Stimulated activated CD4-positive, alpha-beta T cell treated with anti-CD3 and anti-CD28 coated beads, TNF-alpha, amount 100 ng/mL, for 24 hours (primary cell): ENCODE measurements at regions not wholly inside any gene's neighbourhood (a gene's known extent, or its start where the extent isn't known, plus 50 kb on each side); places are given as distances from the start of the nearest gene placed in this dataset.

Source experiments
- DNase-seq, 3 experiments: peaks; one replicate each; pipeline ENCODE4 v3.0.0-alpha.2; 2020; ENCODE audit warnings: low read depth in 3 of 3

- DNase-seq, result no peak
Measured at GRCh38 chr2:16334886-16335603, 330.6 kb downstream of the CYRIA start.

DNA sequence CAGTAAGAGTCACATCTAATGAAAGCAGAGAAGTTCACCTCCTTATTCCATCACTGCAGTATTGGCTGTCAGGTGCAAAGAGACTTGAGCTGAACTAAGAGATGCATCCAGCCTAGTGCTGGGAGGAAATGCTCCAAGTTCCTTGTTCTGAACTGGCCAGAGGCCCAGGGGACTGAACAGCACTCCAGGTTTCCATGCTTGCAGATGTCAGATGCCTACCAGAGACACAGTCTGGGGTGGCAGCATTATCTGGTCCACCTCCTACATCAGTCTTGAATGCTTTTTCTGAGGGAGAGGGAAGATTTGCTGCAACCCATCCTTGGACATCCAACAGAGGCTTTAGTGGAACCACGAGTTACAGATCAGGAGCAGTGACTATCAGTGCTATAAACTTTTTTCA, 331.3 kb downstream of the CYRIA start:
- DNase-seq, result no peak

DNA sequence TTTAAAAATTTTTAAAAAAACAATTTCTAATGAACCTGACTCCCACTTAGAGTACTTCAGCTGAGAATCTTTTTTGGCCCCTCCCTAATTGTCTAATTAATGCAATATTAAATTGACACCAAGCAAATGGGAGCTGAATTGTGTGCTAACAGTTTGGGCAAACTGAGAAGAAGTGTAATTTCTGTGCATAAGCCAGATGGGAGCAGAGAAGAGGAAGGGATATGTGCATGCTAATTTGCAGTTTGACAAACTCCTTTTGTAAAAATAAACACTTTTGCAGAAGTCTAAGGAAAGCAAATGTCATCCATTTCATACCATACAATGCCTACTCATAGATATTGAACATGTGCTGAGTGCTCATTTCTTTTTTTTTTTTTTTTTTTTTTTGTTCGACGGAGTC, 332.0 kb downstream of the CYRIA start:
- no peak for DNase-seq

- no peak for DNase-seq
Measured at GRCh38 chr2:16332681-16333557, 332.7 kb downstream of the CYRIA start.

GRCh38 chr2:16331772-16332171, 333.9 kb downstream of the CYRIA start:
- no peak for DNase-seq

GRCh38 chr2:16330982-16331381, 334.7 kb downstream of the CYRIA start:
- DNase-seq, result no peak

- DNase-seq, result no peak
Measured at GRCh38 chr2:16330571-16330970, 335.1 kb downstream of the CYRIA start.

GRCh38 chr2:16330012-16330411, 335.6 kb downstream of the CYRIA start:
- no peak for DNase-seq

DNA sequence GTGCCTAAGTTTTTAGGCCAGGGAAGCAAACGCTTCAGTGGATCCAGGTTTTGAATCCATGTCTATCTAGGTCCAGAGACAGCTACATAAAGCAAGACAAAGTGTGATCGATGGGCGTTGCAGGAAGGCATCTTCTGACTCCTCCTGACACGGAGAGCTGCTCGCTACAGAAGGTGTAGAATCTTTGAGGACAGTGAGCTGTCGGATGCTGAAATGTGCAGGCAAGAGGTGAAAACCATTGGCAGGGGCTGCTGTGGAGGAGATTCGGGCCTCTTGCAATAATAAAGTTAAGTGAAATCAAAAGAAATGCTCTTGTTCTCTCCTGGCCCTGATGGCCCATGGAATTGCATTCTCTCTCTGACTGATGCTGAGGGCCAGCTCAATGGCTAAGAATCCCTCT, 336.2 kb downstream of the CYRIA start:
- no peak for DNase-seq

- DNase-seq, result no peak
Measured at GRCh38 chr2:16328521-16329190, 337.0 kb downstream of the CYRIA start.

DNA sequence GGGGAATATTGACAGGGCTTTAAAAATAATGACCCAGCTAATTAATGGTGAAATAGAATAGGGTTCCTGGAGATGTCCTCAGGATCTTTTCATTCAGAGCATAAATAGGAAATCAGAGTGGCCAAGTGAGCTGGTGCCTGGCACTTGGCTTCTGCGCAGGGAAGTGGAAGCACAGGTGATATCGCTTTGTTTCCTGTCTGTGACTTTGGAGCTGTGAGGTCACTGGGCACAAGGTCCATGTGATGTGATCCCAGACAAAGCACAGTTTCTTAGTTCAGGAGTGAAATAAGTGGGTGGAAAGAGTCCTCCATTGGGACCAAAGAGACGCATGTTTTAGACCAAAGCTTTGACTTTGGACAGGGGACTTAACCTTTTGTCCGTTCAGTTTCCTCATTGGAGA, 338.3 kb downstream of the CYRIA start:
- DNase-seq, result no peak

DNA sequence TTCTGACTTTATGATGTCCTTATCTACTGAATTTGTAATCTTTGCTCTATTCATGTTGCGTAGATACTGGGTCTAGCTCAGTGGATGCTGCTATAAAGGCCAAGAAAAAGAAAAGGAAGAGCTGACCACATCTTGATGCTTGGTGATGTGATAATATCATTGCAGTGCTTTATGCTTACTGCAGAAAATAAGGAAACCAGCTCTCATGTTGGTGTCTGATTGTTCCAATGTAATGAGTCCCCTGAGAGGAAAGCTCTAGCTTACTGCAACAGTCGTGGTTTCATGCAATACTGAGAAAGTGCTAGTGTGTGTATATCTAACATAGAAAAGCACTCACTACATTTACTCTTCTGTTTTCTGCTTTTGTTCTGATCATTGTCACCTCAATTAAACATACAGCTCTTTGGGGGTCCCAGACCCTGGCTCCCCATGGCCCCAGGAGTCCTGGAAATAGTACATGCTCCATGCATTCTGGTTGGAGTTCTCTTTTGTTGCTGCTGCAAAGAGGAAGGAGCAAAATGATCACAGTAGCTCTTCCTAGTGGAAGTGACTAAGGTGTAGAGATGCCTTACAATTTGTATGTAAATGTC, 338.8 kb downstream of the CYRIA start:
- no peak for DNase-seq

DNA sequence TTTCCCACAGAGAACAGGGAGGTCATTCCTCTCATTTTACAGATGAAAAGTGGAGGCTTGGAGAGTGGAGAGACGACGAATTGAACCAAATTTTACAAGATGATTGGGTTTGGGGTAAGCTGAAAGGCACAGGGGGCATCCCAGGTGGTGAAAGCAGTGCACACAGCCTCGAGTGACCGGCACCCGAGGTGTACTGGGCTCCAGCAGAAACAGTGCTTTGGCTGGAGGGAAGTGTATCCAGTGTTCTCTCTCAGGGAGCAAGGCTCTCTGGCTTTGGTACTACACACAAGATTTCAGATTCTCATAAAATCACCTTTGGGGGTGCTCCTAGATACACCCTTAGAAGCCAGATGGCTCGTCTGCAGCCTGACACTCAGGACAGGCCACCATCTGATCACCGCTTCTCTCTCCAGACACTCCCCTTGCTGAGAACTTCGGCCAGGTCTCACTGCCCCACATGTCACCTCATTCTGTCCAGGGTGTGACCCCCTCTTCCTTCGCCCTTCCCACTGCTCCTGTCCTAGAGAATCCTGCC, 339.6 kb downstream of the CYRIA start:
- no peak for DNase-seq

GRCh38 chr2:16325016-16325975, 340.3 kb downstream of the CYRIA start:
- DNase-seq, result no peak

- DNase-seq, result no peak
Measured at GRCh38 chr2:16324544-16324937, 341.1 kb downstream of the CYRIA start.

DNA sequence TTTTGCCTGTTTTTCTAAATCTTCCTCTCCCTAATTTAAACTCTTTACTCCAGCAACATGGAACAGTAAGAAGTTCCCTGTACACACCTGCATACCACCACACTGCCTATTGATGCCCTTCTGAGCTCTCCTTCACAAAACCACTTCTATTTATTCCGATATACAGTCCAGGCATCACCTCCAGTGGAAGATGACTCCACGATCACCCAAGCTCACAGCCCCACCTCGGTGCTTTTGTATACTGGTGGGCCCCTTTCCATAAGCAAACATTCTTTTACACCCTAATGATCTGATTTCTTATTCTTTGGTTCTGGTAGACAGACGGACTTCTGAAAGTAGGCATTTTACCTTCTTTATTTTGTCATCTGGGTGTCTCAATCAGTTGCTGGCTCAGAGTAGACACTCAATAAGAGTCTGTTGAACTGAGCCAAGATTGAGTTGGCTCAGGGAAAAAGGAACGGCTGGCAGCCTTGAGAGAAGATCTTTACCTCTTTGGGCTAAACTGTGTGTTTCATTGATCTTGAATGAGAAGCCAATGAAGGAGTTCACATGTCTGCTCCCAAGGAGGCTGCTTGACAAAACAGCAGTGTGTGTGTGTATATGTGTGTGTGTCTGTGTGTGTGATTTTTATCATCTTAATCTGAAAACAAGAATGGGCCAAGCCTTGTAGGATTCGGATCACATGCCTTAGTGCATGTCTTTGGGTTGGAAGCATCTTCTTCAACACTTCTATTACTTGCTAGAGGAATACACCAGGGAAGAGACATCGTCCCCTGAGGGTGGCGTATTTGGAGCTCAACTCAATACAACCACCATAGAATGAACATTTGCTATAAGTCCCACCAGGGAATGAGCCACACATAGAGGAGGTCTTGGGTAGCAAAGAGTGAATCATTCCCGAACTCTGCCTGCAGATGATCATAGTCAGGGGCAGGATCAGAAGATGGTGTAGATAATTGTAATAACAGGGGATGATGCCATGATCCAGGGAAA, 341.8 kb downstream of the CYRIA start:
- DNase-seq, result no peak

- DNase-seq, result no peak
Measured at GRCh38 chr2:16323126-16323520, 342.5 kb downstream of the CYRIA start.

- no peak for DNase-seq
Measured at GRCh38 chr2:16322308-16323125, 343.1 kb downstream of the CYRIA start.

DNA sequence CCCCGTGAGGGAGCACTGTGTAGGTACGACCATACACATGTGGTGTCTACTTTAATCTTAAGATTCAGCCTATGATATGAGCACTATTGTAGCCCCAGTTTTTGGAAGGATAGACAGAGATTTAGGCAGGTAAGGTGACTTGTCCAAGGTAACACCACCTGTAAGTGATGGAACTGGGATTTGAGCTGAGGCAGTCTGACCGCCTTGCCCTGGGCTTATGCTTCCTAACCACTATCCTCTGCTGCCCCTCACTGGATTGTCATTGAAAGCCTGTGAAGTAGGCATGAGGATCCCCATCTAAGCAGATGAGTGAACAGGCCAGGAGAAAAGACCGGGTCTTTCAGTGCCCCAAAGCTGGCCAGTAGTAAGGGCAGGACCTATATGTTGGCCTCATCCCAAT, 343.8 kb downstream of the CYRIA start:
- no peak for DNase-seq
